OCI-LY1 (cell line): ENCODE measurements at regions not wholly inside any gene's neighbourhood (a gene's known extent, or its start where the extent isn't known, plus 50 kb on each side); places are given as distances from the start of the nearest gene placed in this dataset.

Experiments used
- H2AFZ ChIP-seq: fragments of 200-600 bp; sonication (generic), shearing (Covaris generic); 2 replicates; pipeline ENCODE4 v1.6.0; 2014; ENCODE audit warnings: antibody characterized with exemption, mild to moderate bottlenecking, low read length
- H3F3A ChIP-seq: fragments of 200-600 bp; sonication (generic), shearing (Covaris generic); 2 replicates; pipeline ENCODE4 v1.6.0; 2014; ENCODE audit warnings: mild to moderate bottlenecking, antibody characterized with exemption, low read length, moderate library complexity; ENCODE audit not compliant: insufficient read depth
- H3K27ac ChIP-seq: fragments of 200-600 bp; sonication (generic); 2 replicates; pipeline ENCODE4 v1.5.1; 2014; ENCODE audit warnings: low read length, mixed run types, mild to moderate bottlenecking, low read depth; ENCODE audit not compliant: poor library complexity, severe bottlenecking
- H3K27me3 ChIP-seq: fragments of 200-600 bp; sonication (generic); 2 replicates; pipeline ENCODE4 v1.6.0; 2014; ENCODE audit warnings: antibody characterized with exemption, mild to moderate bottlenecking, low read length, moderate library complexity; ENCODE audit not compliant: insufficient read depth
- H3K36me3 ChIP-seq: fragments of 200-600 bp; sonication (generic); 2 replicates; pipeline ENCODE4 v1.6.1; 2014; ENCODE audit warnings: mild to moderate bottlenecking, antibody characterized with exemption, low read length, moderate library complexity, mixed read lengths; ENCODE audit not compliant: insufficient read depth
- H3K4me1 ChIP-seq: fragments of 200-600 bp; sonication (generic); 2 replicates; pipeline ENCODE4 v1.5.1; 2014; ENCODE audit warnings: mild to moderate bottlenecking, low read length, moderate library complexity; ENCODE audit not compliant: insufficient read depth, severe bottlenecking
- H3K4me2 ChIP-seq: fragments of 200-600 bp; sonication (generic), shearing (Covaris generic); 2 replicates; pipeline ENCODE4 v1.6.1; 2014; ENCODE audit warnings: low read length
- H3K4me3 ChIP-seq: fragments of 200-600 bp; sonication (generic); 2 replicates; pipeline ENCODE4 v1.5.1; 2014; ENCODE audit warnings: low read length, low read depth, mild to moderate bottlenecking, mixed read lengths; ENCODE audit not compliant: poor library complexity, severe bottlenecking
- H3K79me2 ChIP-seq: fragments of 200-600 bp; shearing (Covaris generic); 2 replicates; pipeline ENCODE4 v1.6.1; 2016; ENCODE audit warnings: mixed run types, low read length, mixed read lengths; ENCODE audit not compliant: insufficient read depth
- H3K9ac ChIP-seq: fragments of 200-600 bp; sonication (generic), shearing (Covaris generic); 2 replicates; pipeline ENCODE4 v1.6.1; 2014; ENCODE audit warnings: mild to moderate bottlenecking, low read length, mixed read lengths
- H3K9me2 ChIP-seq: fragments of 200-600 bp; sonication (generic), shearing (Covaris generic); 2 replicates; pipeline ENCODE4 v1.6.1; 2014; ENCODE audit warnings: low read depth, mild to moderate bottlenecking, low read length, mixed read lengths
- H3K9me3 ChIP-seq: fragments of 200-600 bp; shearing (Covaris generic); 2 replicates; pipeline ENCODE4 v1.6.1; 2014; ENCODE audit warnings: low read length, mixed read lengths
- H4K20me1 ChIP-seq: fragments of 200-600 bp; sonication (generic), shearing (Covaris generic); 2 replicates; pipeline ENCODE4 v1.6.0; 2016; ENCODE audit warnings: mild to moderate bottlenecking, low read length; ENCODE audit not compliant: insufficient read depth
- CTCF ChIP-seq: fragments of 200-600 bp; sonication (generic), shearing (Covaris generic); IDR thresholded peaks from 2 replicates; pipeline ENCODE4 v1.5.1; 2017; ENCODE audit warnings: mild to moderate bottlenecking, antibody characterized with exemption, low read length, moderate library complexity, mixed read lengths
- EZH2 ChIP-seq: fragments of 200-600 bp; sonication (generic), shearing (Covaris generic); IDR thresholded peaks from 2 replicates; pipeline ENCODE4 v1.8.0; 2017; ENCODE audit warnings: borderline replicate concordance, mixed run types, mild to moderate bottlenecking, antibody characterized with exemption, low read length, moderate library complexity, mixed read lengths

GRCh38 chr6:67676892-67677291, 958.2 kb upstream of the ADGRB3 start:
- H3K9ac ChIP-seq = no peak overlapping the region
- no peaks in the 10 kb centered on the region for H3K27me3 ChIP-seq
- no peak overlapping the region for H2AFZ ChIP-seq
- no peak for TF ChIP-seq CTCF
- TF ChIP-seq EZH2 = no peak
- peaks cover 6% of the 10 kb centered on the region; the same call in 1 of the 2 replicates for H3K9me3 ChIP-seq
- no peaks in the 10 kb centered on the region for H3F3A ChIP-seq
- H3K36me3 ChIP-seq = no peaks in the 10 kb centered on the region
- H3K27ac ChIP-seq = no peak overlapping the region
- no peak overlapping the region for H3K4me3 ChIP-seq
- no peaks in the 10 kb centered on the region for H3K4me1 ChIP-seq
- H3K79me2 ChIP-seq = no peaks in the 10 kb centered on the region
- no peaks in the 10 kb centered on the region for H3K9me2 ChIP-seq
- no peak overlapping the region for H3K4me2 ChIP-seq
- no peaks in the 10 kb centered on the region for H4K20me1 ChIP-seq

DNA sequence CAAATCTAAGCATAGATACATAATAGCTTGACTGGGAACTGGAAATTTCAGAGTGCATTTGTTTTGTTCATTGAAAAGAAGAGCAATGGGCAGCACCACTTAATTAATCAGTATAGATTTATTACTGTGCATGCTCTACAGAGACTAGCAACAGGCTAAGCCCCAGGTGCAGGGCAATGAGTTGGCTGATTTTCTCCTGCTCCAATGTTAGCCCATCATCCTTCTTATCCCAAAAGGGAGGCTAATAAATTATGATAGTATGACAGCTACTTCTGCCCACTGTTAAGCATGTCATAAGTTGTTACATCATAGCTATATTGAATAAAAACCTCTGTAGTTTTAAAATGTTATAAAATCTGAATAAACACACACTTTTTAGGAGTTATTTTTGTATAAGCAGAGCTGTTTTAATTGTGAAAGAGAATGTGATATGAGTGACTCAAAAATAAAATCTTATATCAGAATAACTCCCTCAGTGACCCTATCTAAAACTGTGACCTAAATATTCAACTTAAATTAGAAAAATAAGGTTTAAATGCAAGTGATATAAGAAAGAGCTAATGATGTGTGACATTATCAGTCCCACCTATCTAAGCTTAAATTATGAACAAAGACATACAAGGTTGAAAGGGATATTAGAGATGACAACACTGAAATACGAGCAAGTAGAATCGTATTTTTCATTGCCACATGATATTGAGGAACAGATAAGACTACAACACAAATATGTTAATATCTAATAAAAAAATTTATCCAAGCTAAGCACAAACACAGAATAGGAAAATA, 967.3 kb upstream of the ADGRB3 start:
- H3K9me2 ChIP-seq = no peaks in the 10 kb centered on the region

DNA sequence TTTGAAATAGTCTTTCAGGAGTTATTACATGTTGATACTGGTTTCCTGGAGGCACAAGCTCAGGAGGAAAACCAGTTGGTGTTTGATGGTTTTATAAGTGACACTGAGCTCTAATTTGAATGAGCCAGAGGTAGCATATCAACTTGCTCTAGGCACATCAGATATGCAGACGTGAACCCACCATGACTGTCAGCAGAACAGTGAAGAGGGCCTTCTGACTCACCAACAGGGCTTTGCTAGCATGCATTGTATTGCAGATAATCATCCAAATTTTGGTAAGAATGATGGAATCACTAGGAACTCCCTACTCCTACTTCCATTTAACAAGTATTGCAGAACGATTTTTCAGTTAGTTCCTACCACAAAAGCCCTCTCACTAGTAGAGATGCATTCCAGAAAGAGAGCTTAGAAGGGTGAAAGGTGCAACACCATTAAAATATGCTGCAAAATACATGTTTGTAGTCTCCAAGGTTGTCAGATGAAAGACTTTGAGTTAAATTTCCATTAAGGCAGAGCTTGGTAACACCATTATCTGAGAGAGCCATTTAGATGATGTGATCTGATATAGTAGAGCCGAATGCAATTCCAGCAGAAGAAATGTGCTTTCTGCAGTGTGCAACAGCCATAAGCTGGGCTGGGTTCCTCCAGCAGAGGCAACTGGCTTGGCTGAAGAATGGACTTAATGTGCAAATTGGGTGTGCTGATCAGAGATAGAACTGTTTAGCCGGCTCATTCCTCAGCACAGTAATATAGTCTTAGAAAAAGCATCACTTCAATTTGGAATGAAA, 968.7 kb upstream of the ADGRB3 start:
- TF ChIP-seq EZH2 (no peak), CTCF (no peak)
- H3F3A ChIP-seq = no peaks in the 10 kb centered on the region
- H3K9me2 ChIP-seq = no peaks in the 10 kb centered on the region
- H3K79me2 ChIP-seq = no peaks in the 10 kb centered on the region
- H4K20me1 ChIP-seq = no peaks in the 10 kb centered on the region
- H3K27me3 ChIP-seq = no peaks in the 10 kb centered on the region
- H3K9me3 ChIP-seq = no peaks in the 10 kb centered on the region
- H3K9ac ChIP-seq = no peak overlapping the region
- peak overlapping the region; percentile 7; the same call in 1 of the 2 replicates for H2AFZ ChIP-seq
- peaks cover 4% of the 10 kb centered on the region for H3K4me1 ChIP-seq
- no peak overlapping the region for H3K27ac ChIP-seq
- no peaks in the 10 kb centered on the region for H3K36me3 ChIP-seq
- H3K4me2 ChIP-seq = no peak overlapping the region
- no peak overlapping the region for H3K4me3 ChIP-seq

More for the DNA sequence above, 967.3 kb upstream of the ADGRB3 start:
- H3K36me3 ChIP-seq = no peaks in the 10 kb centered on the region
- no peak overlapping the region for H3K4me2 ChIP-seq
- no peaks in the 10 kb centered on the region for H3K27me3 ChIP-seq
- TF ChIP-seq CTCF (no peak), EZH2 (no peak)
- no peak overlapping the region for H3K27ac ChIP-seq
- H4K20me1 ChIP-seq = no peaks in the 10 kb centered on the region
- H3F3A ChIP-seq = no peaks in the 10 kb centered on the region
- H3K9me3 ChIP-seq = no peaks in the 10 kb centered on the region
- H3K79me2 ChIP-seq = no peaks in the 10 kb centered on the region
- no peaks in the 10 kb centered on the region for H3K4me1 ChIP-seq
- no peak overlapping the region for H3K9ac ChIP-seq
- no peak overlapping the region for H3K4me3 ChIP-seq
- no peak overlapping the region for H2AFZ ChIP-seq
